Neutrophil (primary cell): ENCODE measurements at regions not wholly inside any gene's neighbourhood (a gene's known extent, or its start where the extent isn't known, plus 50 kb on each side); places are given as distances from the start of the nearest gene placed in this dataset.

Experiments
- H3K27ac ChIP-seq: fragments of 200-600 bp; sonication (generic); 2 replicates; pipeline ENCODE4 v1.5.1; 2016; ENCODE audit warnings: mild to moderate bottlenecking, moderate library complexity
- H3K27me3 ChIP-seq: fragments of 200-600 bp; sonication (generic); 2 replicates; pipeline ENCODE4 v1.6.0; 2016; ENCODE audit warnings: mild to moderate bottlenecking
- H3K36me3 ChIP-seq: fragments of 200-600 bp; sonication (generic); 2 replicates; pipeline ENCODE4 v1.5.1; 2017
- H3K4me1 ChIP-seq, 2 experiments: fragments of 200-600 bp in 1 of 2; sonication (generic) in 1 of 2; 1 replicate in 1 of 2; 2 replicates in 1 of 2; pipeline versions ENCODE4 v1.5.1 to v1.6.1; 2013 to 2016; ENCODE audit warnings: low read depth in 1 of 2, low read length in 1 of 2, mild to moderate bottlenecking in 1 of 2, moderate library complexity in 1 of 2; ENCODE audit not compliant: control insufficient read depth in 1 of 2, insufficient read depth in 1 of 2
- H3K4me3 ChIP-seq, 2 experiments: fragments of 200-600 bp in 1 of 2; sonication (generic) in 1 of 2; 1 replicate in 1 of 2; 2 replicates in 1 of 2; pipeline ENCODE4 v1.5.1; 2013 to 2016; ENCODE audit warnings: low read depth in 1 of 2, low read length in 1 of 2, mild to moderate bottlenecking in 1 of 2, moderate library complexity in 1 of 2
- H3K9me3 ChIP-seq: fragments of 200-600 bp; sonication (generic); 2 replicates; pipeline ENCODE4 v1.5.1; 2016
- CTCF ChIP-seq: fragments of 200-600 bp; sonication (generic); IDR thresholded peaks from 2 replicates; pipeline ENCODE4 v1.5.1; 2016; ENCODE audit warnings: antibody characterized with exemption

- Histone ChIP-seq H3K27me3 (no peaks in the 10 kb centered on the region), H3K4me1 (no peaks in the 10 kb centered on the region), H3K36me3 (no peaks in the 10 kb centered on the region), H3K9me3 (no peaks in the 10 kb centered on the region), H3K4me3 (no peak overlapping the region), H3K27ac (no peak overlapping the region)
- no peak for TF ChIP-seq CTCF
Measured at GRCh38 chr6:15862810-15863209, 200.0 kb upstream of the DTNBP1 start.

- H3K4me1 ChIP-seq, result no peaks in the 10 kb centered on the region
- TF ChIP-seq CTCF, result no peak
Measured at GRCh38 chr6:15861486-15861885, 198.7 kb upstream of the DTNBP1 start.

GRCh38 chr6:15854826-15855710 is 192.2 kb upstream of the DTNBP1 start:
- Histone ChIP-seq H3K4me1 (no peaks in the 10 kb centered on the region), H3K27me3 (no peaks in the 10 kb centered on the region), H3K27ac (no peak overlapping the region), H3K9me3 (no peaks in the 10 kb centered on the region), H3K4me3 (no peak overlapping the region), H3K36me3 (no peaks in the 10 kb centered on the region)
- no peak for TF ChIP-seq CTCF

More at GRCh38 chr6:15861486-15861885, 198.7 kb upstream of the DTNBP1 start:
- Histone ChIP-seq H3K36me3 (no peaks in the 10 kb centered on the region), H3K9me3 (no peaks in the 10 kb centered on the region), H3K4me3 (no peak overlapping the region), H3K27ac (no peak overlapping the region), H3K27me3 (no peaks in the 10 kb centered on the region)

GRCh38 chr6:15854378-15854777 is 191.6 kb upstream of the DTNBP1 start:
- Histone ChIP-seq H3K4me3 (no peak overlapping the region), H3K27me3 (no peaks in the 10 kb centered on the region), H3K4me1 (no peaks in the 10 kb centered on the region), H3K36me3 (no peaks in the 10 kb centered on the region), H3K27ac (no peak overlapping the region), H3K9me3 (no peaks in the 10 kb centered on the region)
- no peak for TF ChIP-seq CTCF

GRCh38 chr6:15853259-15853658 is 190.4 kb upstream of the DTNBP1 start:
- H3K4me1 ChIP-seq, result no peaks in the 10 kb centered on the region
- H3K27ac ChIP-seq, result no peak overlapping the region
- H3K27me3 ChIP-seq, result no peaks in the 10 kb centered on the region
- no peaks in the 10 kb centered on the region for H3K36me3 ChIP-seq
- no peak overlapping the region for H3K4me3 ChIP-seq
- no peak for TF ChIP-seq CTCF
- H3K9me3 ChIP-seq, result no peaks in the 10 kb centered on the region
